IMR-90 (cell line): ENCODE measurements at regions not wholly inside any gene's neighbourhood (a gene's known extent, or its start where the extent isn't known, plus 50 kb on each side); places are given as distances from the start of the nearest gene placed in this dataset.
"Not testable (repeated sequence)": the region's sequence is repeated elsewhere in the genome, so short reads cannot be mapped to it uniquely, and the experiment has no call there.

Source experiments
- CTCF ChIP-seq: conservative IDR thresholded peaks from 2 replicates; pipeline ENCODE4 v1.5.1; 2012; ENCODE audit warnings: mild to moderate bottlenecking, low read depth, low read length, improper control_type of control experiment
- FOS ChIP-seq: fragments of 150-350 bp; IDR thresholded peaks from 2 replicates; pipeline ENCODE4 v1.6.1; 2016; ENCODE audit warnings: low read depth, low read length
- RAD21 ChIP-seq: IDR thresholded peaks from 2 replicates; pipeline ENCODE4 v1.6.1; 2012; ENCODE audit warnings: low read length, improper control_type of control experiment

- not testable (repeated sequence) for TF ChIP-seq RAD21, FOS, CTCF
Observed at GRCh38 chr1:17298-17697, 434.2 kb downstream of the OR4F29 start.
